ENCODE measurements at regions not wholly inside any gene's neighbourhood (a gene's known extent, or its start where the extent isn't known, plus 50 kb on each side); places are given as distances from the start of the nearest gene placed in this dataset.

- no peak for ATAC-seq
Measured at GRCh38 chr2:194745557-194746146, 911.4 kb upstream of the SLC39A10 start.

GRCh38 chr2:194742706-194743105, 914.3 kb upstream of the SLC39A10 start:
- no peak for ATAC-seq
- no peak overlapping the region for H3K4me3 ChIP-seq (ENCODE audit: low read length)
- no peaks in the 10 kb centered on the region for H3K4me1 ChIP-seq (ENCODE audit: control insufficient read depth, insufficient read depth, low read length)
- DNase-seq = no peak
- intact Hi-C loops (cut with DNase I) = no loop called here
- no peaks in the 10 kb centered on the region for H3K27me3 ChIP-seq (ENCODE audit: control insufficient read depth, insufficient read depth)
- no peak overlapping the region for H3K27ac ChIP-seq (ENCODE audit: low read length)
- 81% methylated on average over 2 of the region's 2 CpGs for WGBS
- no peaks in the 10 kb centered on the region for H3K9me3 ChIP-seq (ENCODE audit: control insufficient read depth, low read length)

More at GRCh38 chr2:194745557-194746146, 911.4 kb upstream of the SLC39A10 start:
- Histone ChIP-seq H3K4me3 (ENCODE audit: low read length) (no peak overlapping the region), H3K4me1 (ENCODE audit: control insufficient read depth, insufficient read depth, low read length) (no peaks in the 10 kb centered on the region), H3K9me3 (ENCODE audit: control insufficient read depth, low read length) (no peaks in the 10 kb centered on the region), H3K27me3 (ENCODE audit: control insufficient read depth, insufficient read depth) (no peaks in the 10 kb centered on the region), H3K27ac (ENCODE audit: low read length) (no peak overlapping the region)
- intact Hi-C loops (cut with DNase I) = no loop called here
- no peak for DNase-seq
- WGBS = 57% methylated on average over 3 of the region's 3 CpGs

- H3K27me3 ChIP-seq (ENCODE audit: control insufficient read depth, insufficient read depth) = no peaks in the 10 kb centered on the region
- H3K27ac ChIP-seq (ENCODE audit: low read length) = no peak overlapping the region
- no peaks in the 10 kb centered on the region for H3K4me1 ChIP-seq (ENCODE audit: control insufficient read depth, insufficient read depth, low read length)
- H3K9me3 ChIP-seq (ENCODE audit: control insufficient read depth, low read length) = no peaks in the 10 kb centered on the region
- DNase-seq (no peak), ATAC-seq (no peak)
- H3K4me3 ChIP-seq (ENCODE audit: low read length) = no peak overlapping the region
- intact Hi-C loops (cut with DNase I) = no loop called here
- WGBS = 76% methylated on average over 3 of the region's 3 CpGs
Measured at GRCh38 chr2:194739217-194739616, 917.8 kb upstream of the SLC39A10 start.

GRCh38 chr2:194735837-194736542, 921.0 kb upstream of the SLC39A10 start:
- WGBS = 59% methylated on average over 2 of the region's 2 CpGs
- DNase-seq = no peak
- H3K9me3 ChIP-seq (ENCODE audit: control insufficient read depth, low read length) = no peaks in the 10 kb centered on the region
- no peak for ATAC-seq
- no peaks in the 10 kb centered on the region for H3K27me3 ChIP-seq (ENCODE audit: control insufficient read depth, insufficient read depth)
- H3K4me1 ChIP-seq (ENCODE audit: control insufficient read depth, insufficient read depth, low read length) = no peaks in the 10 kb centered on the region
- no peak overlapping the region for H3K4me3 ChIP-seq (ENCODE audit: low read length)
- H3K27ac ChIP-seq (ENCODE audit: low read length) = no peak overlapping the region
- intact Hi-C loops (cut with DNase I) = no loop called here

GRCh38 chr2:194730266-194730665, 926.8 kb upstream of the SLC39A10 start:
- DNase-seq (no peak), ATAC-seq (no peak)
- Histone ChIP-seq H3K27me3 (ENCODE audit: control insufficient read depth, insufficient read depth) (no peaks in the 10 kb centered on the region), H3K4me3 (ENCODE audit: low read length) (no peak overlapping the region), H3K9me3 (ENCODE audit: control insufficient read depth, low read length) (no peaks in the 10 kb centered on the region), H3K27ac (ENCODE audit: low read length) (no peak overlapping the region), H3K4me1 (ENCODE audit: control insufficient read depth, insufficient read depth, low read length) (no peaks in the 10 kb centered on the region)
- WGBS = 64% methylated on average over 1 of the region's 1 CpG
- intact Hi-C loops (cut with DNase I) = no loop called here

GRCh38 chr2:194725169-194725568, 931.9 kb upstream of the SLC39A10 start:
- H3K27ac ChIP-seq (ENCODE audit: low read length) = no peak overlapping the region
- WGBS = 76% methylated on average over 1 of the region's 1 CpG
- intact Hi-C loops (cut with DNase I) = no loop called here

GRCh38 chr2:194723446-194723845, 933.6 kb upstream of the SLC39A10 start:
- ATAC-seq (no peak), DNase-seq (no peak)
- H3K4me3 ChIP-seq (ENCODE audit: low read length) = no peak overlapping the region
- 51% methylated on average over 2 of the region's 2 CpGs for WGBS
- no peaks in the 10 kb centered on the region for H3K27me3 ChIP-seq (ENCODE audit: control insufficient read depth, insufficient read depth)
- no peaks in the 10 kb centered on the region for H3K4me1 ChIP-seq (ENCODE audit: control insufficient read depth, insufficient read depth, low read length)
- H3K27ac ChIP-seq (ENCODE audit: low read length) = no peak overlapping the region
- no peaks in the 10 kb centered on the region for H3K9me3 ChIP-seq (ENCODE audit: control insufficient read depth, low read length)
- intact Hi-C loops (cut with DNase I) = no loop called here

More at GRCh38 chr2:194725169-194725568, 931.9 kb upstream of the SLC39A10 start:
- no peaks in the 10 kb centered on the region for H3K27me3 ChIP-seq (ENCODE audit: control insufficient read depth, insufficient read depth)
- no peak overlapping the region for H3K4me3 ChIP-seq (ENCODE audit: low read length)
- ATAC-seq = no peak
- H3K9me3 ChIP-seq (ENCODE audit: control insufficient read depth, low read length) = no peaks in the 10 kb centered on the region
- no peak for DNase-seq
- no peaks in the 10 kb centered on the region for H3K4me1 ChIP-seq (ENCODE audit: control insufficient read depth, insufficient read depth, low read length)

- Histone ChIP-seq H3K4me1 (ENCODE audit: control insufficient read depth, insufficient read depth, low read length) (no peaks in the 10 kb centered on the region), H3K4me3 (ENCODE audit: low read length) (no peak overlapping the region), H3K27me3 (ENCODE audit: control insufficient read depth, insufficient read depth) (no peaks in the 10 kb centered on the region), H3K27ac (ENCODE audit: low read length) (no peak overlapping the region), H3K9me3 (ENCODE audit: control insufficient read depth, low read length) (no peaks in the 10 kb centered on the region)
- no peak for DNase-seq
- no peak for ATAC-seq
- intact Hi-C loops (cut with DNase I) = no loop called here
- WGBS = 76% methylated on average over 3 of the region's 3 CpGs
Measured at GRCh38 chr2:194721227-194721626, 935.8 kb upstream of the SLC39A10 start.

GRCh38 chr2:194720462-194720861, 936.6 kb upstream of the SLC39A10 start:
- ATAC-seq (no peak), DNase-seq (no peak)
- no peak overlapping the region for H3K27ac ChIP-seq (ENCODE audit: low read length)
- H3K4me1 ChIP-seq (ENCODE audit: control insufficient read depth, insufficient read depth, low read length) = no peaks in the 10 kb centered on the region
- no peak overlapping the region for H3K4me3 ChIP-seq (ENCODE audit: low read length)
- no peaks in the 10 kb centered on the region for H3K9me3 ChIP-seq (ENCODE audit: control insufficient read depth, low read length)
- H3K27me3 ChIP-seq (ENCODE audit: control insufficient read depth, insufficient read depth) = no peaks in the 10 kb centered on the region
- WGBS = 93% methylated on average over 2 of the region's 2 CpGs
- intact Hi-C loops (cut with DNase I) = no loop called here

GRCh38 chr2:194718881-194719280, 938.1 kb upstream of the SLC39A10 start:
- Histone ChIP-seq H3K27ac (ENCODE audit: low read length) (no peak overlapping the region), H3K9me3 (ENCODE audit: control insufficient read depth, low read length) (no peaks in the 10 kb centered on the region), H3K27me3 (ENCODE audit: control insufficient read depth, insufficient read depth) (no peaks in the 10 kb centered on the region), H3K4me1 (ENCODE audit: control insufficient read depth, insufficient read depth, low read length) (no peaks in the 10 kb centered on the region), H3K4me3 (ENCODE audit: low read length) (no peak overlapping the region)
- WGBS = 75% methylated on average over 1 of the region's 1 CpG
- DNase-seq (no peak), ATAC-seq (no peak)
- intact Hi-C loops (cut with DNase I) = no loop called here

GRCh38 chr2:194714541-194714940, 942.5 kb upstream of the SLC39A10 start:
- intact Hi-C loops (cut with DNase I) = no loop called here
- Histone ChIP-seq H3K4me3 (ENCODE audit: low read length) (no peak overlapping the region), H3K27ac (ENCODE audit: low read length) (no peak overlapping the region), H3K27me3 (ENCODE audit: control insufficient read depth, insufficient read depth) (no peaks in the 10 kb centered on the region), H3K4me1 (ENCODE audit: control insufficient read depth, insufficient read depth, low read length) (no peaks in the 10 kb centered on the region), H3K9me3 (ENCODE audit: control insufficient read depth, low read length) (no peaks in the 10 kb centered on the region)
- WGBS = 91% methylated on average over 1 of the region's 1 CpG
- no peak for ATAC-seq
- no peak for DNase-seq
